ENCODE measurements at regions not wholly inside any gene's neighbourhood (a gene's known extent, or its start where the extent isn't known, plus 50 kb on each side); places are given as distances from the start of the nearest gene placed in this dataset.

- Histone ChIP-seq H3K4me1 (no peaks in the 10 kb centered on the region), H3K36me3 (no peaks in the 10 kb centered on the region), H3K27me3 (no peaks in the 10 kb centered on the region), H3K9me3 (no peaks in the 10 kb centered on the region), H3K4me3 (no peak overlapping the region), H3K27ac (no peak overlapping the region)
- intact Hi-C loops (cut with DNase I; ENCODE audit: low total_unique reads) = no loop called here
- no peak for TF ChIP-seq CTCF (IDR thresholded peaks at IDR 0.05)
- no peak for TF ChIP-seq POLR2A (IDR thresholded peaks at IDR 0.05)
- DNase-seq = no peak
Measured at GRCh38 chr17:79414063-79414792, 196.6 kb downstream of the RBFOX3 start.

GRCh38 chr17:79413611-79414010 lies 197.2 kb downstream of the RBFOX3 start:
- no peak for DNase-seq
- no peak overlapping the region for H3K4me3 ChIP-seq
- no peaks in the 10 kb centered on the region for H3K36me3 ChIP-seq
- TF ChIP-seq POLR2A (IDR thresholded peaks at IDR 0.05) (no peak), CTCF (IDR thresholded peaks at IDR 0.05) (no peak)
- H3K4me1 ChIP-seq = no peaks in the 10 kb centered on the region
- H3K9me3 ChIP-seq = no peaks in the 10 kb centered on the region
- no peaks in the 10 kb centered on the region for H3K27me3 ChIP-seq
- H3K27ac ChIP-seq = no peak overlapping the region
- intact Hi-C loops (cut with DNase I; ENCODE audit: low total_unique reads) = no loop called here

- Histone ChIP-seq H3K4me1 (no peaks in the 10 kb centered on the region), H3K9me3 (no peaks in the 10 kb centered on the region), H3K27ac (no peak overlapping the region), H3K27me3 (no peaks in the 10 kb centered on the region), H3K36me3 (no peaks in the 10 kb centered on the region), H3K4me3 (no peak overlapping the region)
- intact Hi-C loops (cut with DNase I; ENCODE audit: low total_unique reads) = no loop called here
- DNase-seq = no peak
- no peak for TF ChIP-seq POLR2A (IDR thresholded peaks at IDR 0.05)
- no peak for TF ChIP-seq CTCF (IDR thresholded peaks at IDR 0.05)
Measured at GRCh38 chr17:79412886-79413390, 197.9 kb downstream of the RBFOX3 start.

- Histone ChIP-seq H3K9me3 (no peaks in the 10 kb centered on the region), H3K36me3 (no peaks in the 10 kb centered on the region), H3K27ac (no peak overlapping the region), H3K4me1 (no peaks in the 10 kb centered on the region), H3K27me3 (no peaks in the 10 kb centered on the region), H3K4me3 (no peak overlapping the region)
- intact Hi-C loops (cut with DNase I; ENCODE audit: low total_unique reads) = no loop called here
- DNase-seq = no peak
- no peak for TF ChIP-seq POLR2A (IDR thresholded peaks at IDR 0.05)
- no peak for TF ChIP-seq CTCF (IDR thresholded peaks at IDR 0.05)
Measured at GRCh38 chr17:79412110-79412509, 198.7 kb downstream of the RBFOX3 start.

GRCh38 chr17:79411419-79411818 lies 199.4 kb downstream of the RBFOX3 start:
- H3K9me3 ChIP-seq = no peaks in the 10 kb centered on the region
- no peak for TF ChIP-seq POLR2A (IDR thresholded peaks at IDR 0.05)
- no peak for TF ChIP-seq CTCF (IDR thresholded peaks at IDR 0.05)
- no peak for DNase-seq
- H3K4me3 ChIP-seq = no peak overlapping the region
- H3K27ac ChIP-seq = no peak overlapping the region
- H3K27me3 ChIP-seq = no peaks in the 10 kb centered on the region
- intact Hi-C loops (cut with DNase I; ENCODE audit: low total_unique reads) = no loop called here
- H3K36me3 ChIP-seq = no peaks in the 10 kb centered on the region
- H3K4me1 ChIP-seq = no peaks in the 10 kb centered on the region

Data from uterus (tissue), 3 donors.